BE2C (cell line): ENCODE measurements at regions not wholly inside any gene's neighbourhood (a gene's known extent, or its start where the extent isn't known, plus 50 kb on each side); places are given as distances from the start of the nearest gene placed in this dataset.

ENCODE experiments used
- DNase-seq: peaks from one replicate; pipeline ENCODE4 v3.0.0-alpha.2; 2020
- H3K27me3 ChIP-seq: fragments of 250-450 bp; sonication (Bioruptor Pico); 2 replicates; pipeline ENCODE4 v1.5.1; 2020; ENCODE audit warnings: mild to moderate bottlenecking
- H3K36me3 ChIP-seq: fragments of 250-450 bp; sonication (Bioruptor Pico); 2 replicates; pipeline ENCODE4 v1.5.1; 2020; ENCODE audit warnings: mild to moderate bottlenecking
- H3K4me1 ChIP-seq: fragments of 250-450 bp; sonication (Bioruptor Pico); 2 replicates; pipeline ENCODE4 v1.5.1; 2020
- H3K4me3 ChIP-seq: 2 replicates; pipeline ENCODE4 v1.5.1; 2011; ENCODE audit warnings: low read depth, low read length
- H3K9me3 ChIP-seq: fragments of 250-450 bp; sonication (Bioruptor Pico); 2 replicates; pipeline ENCODE4 v1.5.1; 2020
- CTCF ChIP-seq: IDR thresholded peaks from 2 replicates; pipeline ENCODE4 v1.5.1; 2012; ENCODE audit warnings: mild to moderate bottlenecking, low read depth, low read length

DNA sequence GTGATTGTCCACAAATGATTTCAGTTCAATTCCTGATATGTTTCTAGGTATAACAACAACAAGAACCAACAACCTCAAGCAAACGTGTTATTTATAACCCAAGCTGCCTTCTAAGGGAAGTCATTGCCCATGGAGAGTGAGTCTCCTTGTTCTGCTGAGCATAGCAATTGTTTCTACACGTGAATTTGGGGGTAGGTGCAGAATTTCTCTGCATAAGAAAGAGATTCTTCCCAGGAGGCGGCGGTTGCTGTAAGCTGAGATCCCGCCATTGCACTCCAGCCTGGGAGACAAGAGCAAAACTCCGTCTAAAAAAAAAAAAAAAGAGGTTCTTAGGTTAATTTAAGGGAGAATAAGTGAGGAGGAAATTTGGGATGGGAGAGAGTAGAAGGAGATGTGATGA, 226.5 kb upstream of the PELI2 start:
- Histone ChIP-seq H3K9me3 (no peaks in the 10 kb centered on the region), H3K27me3 (no peaks in the 10 kb centered on the region), H3K4me3 (no peak overlapping the region), H3K4me1 (no peaks in the 10 kb centered on the region; the same call in 1 of the 2 replicates), H3K36me3 (no peaks in the 10 kb centered on the region)
- DNase-seq, result no peak
- TF ChIP-seq CTCF, result no peak

- no peaks in the 10 kb centered on the region for H3K9me3 ChIP-seq
- H3K4me3 ChIP-seq, result no peak overlapping the region
- no peaks in the 10 kb centered on the region for H3K36me3 ChIP-seq
- TF ChIP-seq CTCF, result no peak
- no peak for DNase-seq
- H3K4me1 ChIP-seq, result no peaks in the 10 kb centered on the region; the same call in 1 of the 2 replicates
- no peaks in the 10 kb centered on the region for H3K27me3 ChIP-seq
These were observed 225.3 kb upstream of the PELI2 start for GRCh38 chr14:55892906-55893305.

- Histone ChIP-seq H3K9me3 (no peaks in the 10 kb centered on the region), H3K4me1 (no peaks in the 10 kb centered on the region; the same call in 1 of the 2 replicates), H3K4me3 (no peak overlapping the region), H3K27me3 (no peaks in the 10 kb centered on the region), H3K36me3 (no peaks in the 10 kb centered on the region)
- no peak for TF ChIP-seq CTCF
- DNase-seq, result no peak
These were observed 224.5 kb upstream of the PELI2 start for GRCh38 chr14:55893705-55894104.

DNA sequence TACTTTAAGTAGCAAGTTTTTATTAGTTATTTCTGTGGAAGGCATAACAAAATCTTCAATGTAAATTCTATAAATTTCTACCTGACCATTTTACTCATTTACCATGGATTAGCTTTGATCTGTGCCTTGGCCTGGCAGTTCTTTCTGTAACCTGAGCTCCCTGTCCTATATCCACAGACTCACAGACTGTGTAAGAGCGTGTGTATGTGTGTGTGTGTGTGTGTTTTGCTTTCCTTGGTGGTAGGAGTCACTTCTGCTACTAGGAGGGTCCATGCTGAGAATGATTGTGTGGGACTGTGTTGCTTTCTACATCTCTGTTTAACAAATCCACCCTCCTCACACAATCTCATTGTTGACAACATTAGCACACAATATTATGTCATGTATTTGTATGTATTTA, 221.2 kb upstream of the PELI2 start:
- H3K27me3 ChIP-seq, result no peaks in the 10 kb centered on the region
- no peaks in the 10 kb centered on the region; the same call in 1 of the 2 replicates for H3K4me1 ChIP-seq
- no peaks in the 10 kb centered on the region for H3K36me3 ChIP-seq
- TF ChIP-seq CTCF, result no peak
- no peaks in the 10 kb centered on the region for H3K9me3 ChIP-seq
- no peak overlapping the region for H3K4me3 ChIP-seq
- no peak for DNase-seq

- TF ChIP-seq CTCF, result no peak
- Histone ChIP-seq H3K4me3 (no peak overlapping the region), H3K27me3 (no peaks in the 10 kb centered on the region), H3K36me3 (no peaks in the 10 kb centered on the region), H3K9me3 (no peaks in the 10 kb centered on the region), H3K4me1 (peaks cover 5% of the 10 kb centered on the region)
- DNase-seq, result no peak
These were observed 219.3 kb upstream of the PELI2 start for GRCh38 chr14:55898938-55899337.

- Histone ChIP-seq H3K4me3 (no peak overlapping the region), H3K4me1 (peaks cover 5% of the 10 kb centered on the region), H3K27me3 (no peaks in the 10 kb centered on the region), H3K36me3 (no peaks in the 10 kb centered on the region), H3K9me3 (no peaks in the 10 kb centered on the region)
- DNase-seq, result no peak
- TF ChIP-seq CTCF, result no peak
These were observed 218.7 kb upstream of the PELI2 start for GRCh38 chr14:55899531-55899930.
